IPS-NIHi7 (cell line): ENCODE measurements at regions not wholly inside any gene's neighbourhood (a gene's known extent, or its start where the extent isn't known, plus 50 kb on each side); places are given as distances from the start of the nearest gene placed in this dataset.
"Not testable (repeated sequence)": the region's sequence is repeated elsewhere in the genome, so short reads cannot be mapped to it uniquely, and the experiment has no call there.

Experiments
- DNase-seq: peaks from one replicate; pipeline ENCODE4 v3.0.0; 2012; ENCODE audit warnings: mixed read lengths; ENCODE audit errors: extremely low spot score

GRCh38 chr2:231644426-231644825, 51.8 kb downstream of the TEX44 start:
- no peak for DNase-seq

DNA sequence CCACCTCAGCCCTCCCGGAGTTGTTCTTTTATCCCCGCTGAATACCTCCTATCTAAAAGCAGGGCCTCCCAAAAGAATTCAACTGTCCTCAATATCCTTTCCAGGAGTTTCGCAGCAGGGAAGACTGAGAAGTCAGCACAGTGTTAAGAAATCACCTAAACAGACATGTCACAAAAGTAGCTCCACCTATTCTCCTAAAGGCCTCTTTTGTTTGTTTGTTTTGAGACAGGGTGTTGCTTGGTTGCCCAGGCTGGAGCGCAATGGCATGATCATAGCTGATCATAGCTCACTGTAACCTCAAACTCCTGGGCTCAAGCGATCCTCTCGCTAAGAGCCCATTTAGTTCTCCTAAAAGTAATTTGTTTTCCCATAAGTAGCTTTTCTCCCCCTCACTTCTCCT, 53.8 kb downstream of the TEX44 start:
- DNase-seq = no peak

DNA sequence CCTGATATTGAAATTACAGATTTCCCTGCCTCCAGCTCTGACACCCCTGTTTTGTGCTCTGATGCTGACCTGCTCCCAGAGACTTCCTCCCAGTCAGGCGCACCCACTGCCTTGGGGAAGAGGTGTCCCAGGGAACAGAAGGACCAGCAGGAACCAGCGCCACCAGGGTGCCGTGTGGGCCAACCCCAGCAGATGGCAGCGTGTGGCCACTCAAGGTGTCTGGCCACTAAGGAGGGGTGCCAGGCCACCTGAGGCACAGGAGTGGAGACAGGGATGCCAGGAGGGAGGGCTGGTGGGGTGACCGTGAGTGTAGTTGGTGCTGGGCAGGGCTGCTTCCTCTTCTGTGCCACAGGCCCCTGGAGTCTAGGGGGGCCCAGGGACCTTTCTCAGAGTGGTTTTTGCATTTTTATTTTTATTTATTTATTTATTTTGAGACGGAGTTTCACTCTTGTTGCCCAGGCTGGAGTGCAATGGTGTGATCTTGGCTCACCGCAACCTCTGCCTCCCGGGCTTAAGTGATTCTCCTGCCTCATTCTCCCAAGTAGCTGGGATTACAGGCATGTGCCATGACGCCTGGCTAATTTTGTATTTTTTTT, 56.0 kb downstream of the TEX44 start:
- DNase-seq = peak; percentile 78

GRCh38 chr2:231651561-231651960, 56.8 kb upstream of the PTMA start:
- DNase-seq = not testable (repeated sequence)

DNA sequence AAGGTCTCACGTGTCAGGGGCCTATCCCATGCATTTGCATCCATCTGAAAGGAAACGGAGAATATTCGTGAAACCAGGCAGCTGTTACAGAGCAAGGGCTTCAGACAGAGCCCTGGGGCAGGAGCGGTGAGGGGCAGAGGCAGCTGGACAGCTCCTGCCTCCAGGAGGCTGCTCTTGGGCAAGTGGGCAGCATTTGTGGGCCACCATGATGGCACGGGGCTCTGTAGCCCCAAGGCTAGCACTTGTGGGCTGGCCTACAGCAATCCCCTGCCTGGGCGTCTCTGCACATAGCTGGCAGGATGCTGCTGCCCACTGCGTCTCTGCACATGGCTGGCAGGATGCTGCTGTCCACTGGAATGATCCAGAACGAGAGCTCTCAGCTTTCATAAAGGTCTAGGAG, 52.8 kb upstream of the PTMA start:
- peak; percentile 22 for DNase-seq

- DNase-seq = peak; percentile 28
Measured at GRCh38 chr2:231655894-231656293, 52.4 kb upstream of the PTMA start.
